ENCODE measurements at regions not wholly inside any gene's neighbourhood (a gene's known extent, or its start where the extent isn't known, plus 50 kb on each side); places are given as distances from the start of the nearest gene placed in this dataset.

- no peak for TF ChIP-seq ZBTB33 (IDR thresholded peaks at IDR 0.05)
- TF ChIP-seq, protein P1, sequence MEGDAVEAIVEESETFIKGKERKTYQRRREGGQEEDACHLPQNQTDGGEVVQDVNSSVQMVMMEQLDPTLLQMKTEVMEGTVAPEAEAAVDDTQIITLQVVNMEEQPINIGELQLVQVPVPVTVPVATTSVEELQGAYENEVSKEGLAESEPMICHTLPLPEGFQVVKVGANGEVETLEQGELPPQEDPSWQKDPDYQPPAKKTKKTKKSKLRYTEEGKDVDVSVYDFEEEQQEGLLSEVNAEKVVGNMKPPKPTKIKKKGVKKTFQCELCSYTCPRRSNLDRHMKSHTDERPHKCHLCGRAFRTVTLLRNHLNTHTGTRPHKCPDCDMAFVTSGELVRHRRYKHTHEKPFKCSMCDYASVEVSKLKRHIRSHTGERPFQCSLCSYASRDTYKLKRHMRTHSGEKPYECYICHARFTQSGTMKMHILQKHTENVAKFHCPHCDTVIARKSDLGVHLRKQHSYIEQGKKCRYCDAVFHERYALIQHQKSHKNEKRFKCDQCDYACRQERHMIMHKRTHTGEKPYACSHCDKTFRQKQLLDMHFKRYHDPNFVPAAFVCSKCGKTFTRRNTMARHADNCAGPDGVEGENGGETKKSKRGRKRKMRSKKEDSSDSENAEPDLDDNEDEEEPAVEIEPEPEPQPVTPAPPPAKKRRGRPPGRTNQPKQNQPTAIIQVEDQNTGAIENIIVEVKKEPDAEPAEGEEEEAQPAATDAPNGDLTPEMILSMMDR (IDR thresholded peaks at IDR 0.05 in 2 of 3, conservative IDR thresholded peaks at IDR 0.05 in 1 of 3; ENCODE audit: control insufficient read depth in 2 of 3, extremely low read depth in 1 of 3, insufficient read depth in 1 of 3, low read depth in 3 of 3, low read length in 3 of 3), result no peak
- no peak for TF ChIP-seq RFX5 (IDR thresholded peaks at IDR 0.05; ENCODE audit: low read depth, low read length)
- TF ChIP-seq EP300 (IDR thresholded peaks at IDR 0.05; ENCODE audit: borderline replicate concordance in 1 of 2, control insufficient read depth in 1 of 2, low read depth in 2 of 2, low read length in 2 of 2), result no peak
Measured at GRCh38 chr1:190852611-190853010, 374.9 kb upstream of the BRINP3 start.

All from GM12878 (cell line).